Fibroblast of gingiva (primary cell): ENCODE measurements at regions not wholly inside any gene's neighbourhood (a gene's known extent, or its start where the extent isn't known, plus 50 kb on each side); places are given as distances from the start of the nearest gene placed in this dataset.

ENCODE experiments used
- DNase-seq: peaks from one replicate; pipeline ENCODE4 v3.0.0-alpha.2; 2011; ENCODE audit warnings: low read depth

GRCh38 chr13:102935896-102936321, 90.1 kb downstream of the ERCC5 start:
- no peak for DNase-seq

- DNase-seq: no peak
Observed at GRCh38 chr13:102933523-102933922, 87.7 kb downstream of the ERCC5 start.

DNA sequence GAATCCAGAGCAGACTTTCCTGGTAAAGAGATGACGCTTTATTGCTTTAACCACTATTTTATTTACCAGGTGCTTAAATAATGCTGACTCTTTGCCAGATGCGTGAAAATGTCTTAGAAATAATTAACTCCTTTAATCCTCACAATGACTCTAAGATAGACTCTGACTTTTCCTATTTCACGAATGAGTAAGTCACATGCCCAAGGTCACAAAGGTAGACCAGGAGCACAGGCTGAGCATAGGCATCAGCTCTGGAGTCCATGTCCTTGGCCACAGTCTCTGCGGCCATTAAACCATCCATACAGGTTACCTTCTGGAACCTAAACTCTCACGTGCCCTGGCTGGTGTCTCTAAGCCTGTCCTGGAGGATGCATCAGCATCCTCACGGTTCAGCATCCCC, 87.3 kb downstream of the ERCC5 start:
- DNase-seq: no peak

DNA sequence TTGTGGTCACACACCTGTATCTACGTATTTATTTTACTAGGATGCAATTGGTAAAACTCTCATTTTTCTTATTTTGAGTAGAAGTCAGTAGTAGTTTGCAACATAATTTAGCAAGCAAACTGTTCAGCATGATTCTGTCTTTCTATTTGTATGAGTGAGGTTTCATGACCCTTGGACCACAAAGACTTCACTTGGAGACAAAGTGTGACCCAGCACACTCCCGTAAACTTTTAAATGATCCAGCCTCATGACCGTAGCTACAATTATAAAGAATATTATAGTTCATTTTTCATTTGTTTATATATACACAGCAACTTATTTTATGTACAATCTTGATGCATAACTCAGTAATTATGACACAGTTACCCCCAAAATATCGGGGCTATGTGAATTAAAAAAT, 86.5 kb downstream of the ERCC5 start:
- DNase-seq: no peak

- no peak for DNase-seq
Observed at GRCh38 chr13:102930566-102930965, 84.7 kb downstream of the ERCC5 start.

DNA sequence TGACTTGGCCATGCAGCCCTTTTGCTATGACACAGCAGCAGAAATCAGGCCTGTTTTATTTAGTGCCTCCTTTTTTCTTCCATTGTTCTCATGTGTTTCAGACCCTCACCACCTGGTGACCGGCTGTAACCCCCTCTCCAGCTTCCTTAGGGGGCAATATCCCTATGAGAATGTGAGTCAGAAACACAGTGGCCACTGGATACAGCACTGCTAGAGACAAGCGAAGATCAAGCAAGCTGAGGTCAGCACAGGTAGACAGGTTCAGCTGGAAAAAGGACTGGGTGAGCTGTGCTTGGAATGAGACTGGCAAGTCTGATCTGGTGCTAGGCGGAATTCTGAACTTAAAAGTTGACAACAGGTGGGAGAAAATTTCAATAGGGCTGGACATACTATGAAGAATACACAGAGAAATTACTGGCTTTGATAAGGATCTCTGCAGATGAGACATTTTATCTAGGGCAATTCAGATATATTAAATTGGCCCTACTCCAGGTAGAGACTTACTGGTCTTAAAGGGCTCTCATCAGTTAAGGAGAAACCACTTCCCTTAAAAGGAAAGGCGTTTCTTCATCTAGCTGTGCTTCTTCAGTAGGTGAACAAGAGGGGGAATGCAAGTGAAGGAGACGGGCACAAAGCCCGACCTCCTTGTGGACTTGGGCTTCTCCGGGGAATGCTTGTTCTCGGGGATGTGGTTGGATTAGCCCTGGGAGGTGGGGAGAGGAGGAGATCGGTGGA, 83.3 kb downstream of the ERCC5 start:
- no peak for DNase-seq
